ENCODE measurements at regions not wholly inside any gene's neighbourhood (a gene's known extent, or its start where the extent isn't known, plus 50 kb on each side); places are given as distances from the start of the nearest gene placed in this dataset.

- TF ChIP-seq GATA2 (IDR thresholded peaks at IDR 0.05; ENCODE audit: low read depth, low read length) = no peak
- TF ChIP-seq GATA3 (IDR thresholded peaks at IDR 0.05; ENCODE audit: low read depth, low read length) = no peak
Observed at GRCh38 chr22:27568265-27568664, 233.3 kb downstream of the MN1 start.
